ENCODE measurements at regions not wholly inside any gene's neighbourhood (a gene's known extent, or its start where the extent isn't known, plus 50 kb on each side); places are given as distances from the start of the nearest gene placed in this dataset.
"Not testable (repeated sequence)": the region's sequence is repeated elsewhere in the genome, so short reads cannot be mapped to it uniquely, and the experiment has no call there.

DNA sequence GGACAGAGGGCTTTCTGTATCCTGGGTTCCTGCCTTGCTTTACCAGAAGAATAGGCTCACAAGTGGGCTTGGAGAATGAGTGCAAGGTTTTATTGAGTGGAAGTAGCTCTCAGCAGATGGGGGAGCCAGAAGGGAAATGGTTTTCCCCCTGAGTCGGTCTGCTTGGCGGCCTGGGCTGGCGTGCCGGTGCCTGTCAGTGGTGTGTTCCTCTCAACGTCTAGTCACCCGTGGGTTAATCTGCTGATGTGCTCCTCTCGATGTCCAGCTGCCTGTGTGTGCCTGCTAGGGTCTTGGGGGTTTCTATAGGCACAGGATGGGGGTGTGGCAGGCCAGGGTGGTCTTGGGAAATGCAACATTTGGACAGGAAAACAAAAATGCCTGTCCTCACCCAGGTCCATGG lies 370.8 kb upstream of the ZNF462 start:
- H3K4me1 ChIP-seq (replicated peaks in 1 of 4; ENCODE audit: control insufficient read depth in 3 of 4, insufficient read depth in 4 of 4, low read length in 3 of 4); H2BK20ac ChIP-seq (ENCODE audit: low read length); H3K18ac ChIP-seq (ENCODE audit: extremely low read depth, low read length); H2BK120ac ChIP-seq (replicated peaks; ENCODE audit: low read depth, low read length); H3K4me2 ChIP-seq (ENCODE audit: insufficient read depth in 1 of 2, low read depth in 2 of 2, low read length in 2 of 2); H3K27me3 ChIP-seq (replicated peaks in 1 of 4; ENCODE audit: control insufficient read depth in 3 of 4, extremely low read depth in 1 of 4, insufficient read depth in 3 of 4, low read length in 3 of 4); H2AK5ac ChIP-seq (ENCODE audit: low read depth, low read length); H4K20me1 ChIP-seq (replicated peaks in 1 of 2; ENCODE audit: control insufficient read depth in 1 of 2, insufficient read depth in 2 of 2, low read length in 2 of 2); H3K9me3 ChIP-seq (ENCODE audit: insufficient read depth in 2 of 2, low read depth in 1 of 2, low read length in 1 of 2); H3K56ac ChIP-seq (replicated peaks; ENCODE audit: insufficient read length, low read depth, low read length); H3K27ac ChIP-seq (ENCODE audit: low read depth, low read length); H2BK15ac ChIP-seq (ENCODE audit: low read length); H2BK12ac ChIP-seq (ENCODE audit: low read depth, low read length); H3K4me3 ChIP-seq (ENCODE audit: extremely low read depth in 1 of 4, insufficient read depth in 2 of 4, low read depth in 3 of 4, low read length in 4 of 4); POLR2A ChIA-PET (ENCODE audit: partially characterized antibody); H2AFZ ChIP-seq (ENCODE audit: low read length); H4K5ac ChIP-seq (ENCODE audit: insufficient read length, low read depth, low read length); H4K8ac ChIP-seq (ENCODE audit: extremely low read depth, insufficient read depth, low read length); H3K79me1 ChIP-seq (ENCODE audit: low read depth, low read length); H3K23me2 ChIP-seq (ENCODE audit: low read depth, low read length); H3K9ac ChIP-seq (replicated peaks in 1 of 4; ENCODE audit: extremely low read depth in 1 of 4, low read depth in 3 of 4, low read length in 3 of 4); H2BK5ac ChIP-seq (ENCODE audit: low read depth, low read length); DNase-seq (ENCODE audit: low read depth in 1 of 2, low spot score in 2 of 2); H4K91ac ChIP-seq (replicated peaks; ENCODE audit: insufficient read length, low read length); H3K79me2 ChIP-seq (ENCODE audit: control insufficient read depth in 1 of 2, insufficient read depth in 2 of 2, low read length in 2 of 2); H3K4ac ChIP-seq (replicated peaks; ENCODE audit: insufficient read length, low read depth, low read length); H3K14ac ChIP-seq (ENCODE audit: insufficient read length); H3K36me3 ChIP-seq (ENCODE audit: control insufficient read depth in 2 of 4, insufficient read depth in 4 of 4, low read length in 3 of 4); FAIRE-seq; H3K23ac ChIP-seq (ENCODE audit: insufficient read length); CTCF ChIA-PET (ENCODE audit: partially characterized antibody): not testable (repeated sequence)
- 88% methylated on average over 7 of the region's 7 CpGs; no CpG with 5 or more reads in 1 of the 2 experiments for WGBS, 2 experiments (ENCODE audit: extremely low coverage in 1 of 2, insufficient coverage in 1 of 2, insufficient read length in 1 of 2, insufficient replicate concordance in 2 of 2, low coverage in 1 of 2, low lambda C conversion rate in 2 of 2, missing lambda C conversion rate in 1 of 2)

Measured in H1 (cell line).